ENCODE measurements at regions not wholly inside any gene's neighbourhood (a gene's known extent, or its start where the extent isn't known, plus 50 kb on each side); places are given as distances from the start of the nearest gene placed in this dataset.

- Histone ChIP-seq H3K4me3 (IDR thresholded peaks at IDR 0.05; ENCODE audit: insufficient read depth, low read depth, low read length) (no peak overlapping the region), H3K4me1 (ENCODE audit: low read depth, poor library complexity, severe bottlenecking) (no peaks in the 10 kb centered on the region), H3K4me2 (no peak overlapping the region), H3K9ac (no peak overlapping the region), H3K27me3 (ENCODE audit: insufficient read depth, low read depth) (no peaks in the 10 kb centered on the region), H4K20me1 (ENCODE audit: insufficient read depth) (no peaks in the 10 kb centered on the region), H3K79me2 (ENCODE audit: insufficient read depth, low read depth) (no peaks in the 10 kb centered on the region), H3K27ac (no peak overlapping the region), H2AFZ (ENCODE audit: low read depth) (no peak overlapping the region), H3K36me3 (ENCODE audit: insufficient read depth) (no peaks in the 10 kb centered on the region)
- no peak for TF ChIP-seq CTCF (conservative IDR thresholded peaks at IDR 0.05; ENCODE audit: low read depth, low read length)
Observed at GRCh38 chr5:147966326-147966725, 60.0 kb upstream of the C5orf46 start.

GRCh38 chr5:147965715-147966114 is 59.4 kb upstream of the C5orf46 start:
- H3K9ac ChIP-seq, result no peak overlapping the region
- no peaks in the 10 kb centered on the region for H3K79me2 ChIP-seq (ENCODE audit: insufficient read depth, low read depth)
- H3K27me3 ChIP-seq (ENCODE audit: insufficient read depth, low read depth), result no peaks in the 10 kb centered on the region
- no peak for TF ChIP-seq CTCF (conservative IDR thresholded peaks at IDR 0.05; ENCODE audit: low read depth, low read length)
- no peak overlapping the region for H2AFZ ChIP-seq (ENCODE audit: low read depth)
- H3K27ac ChIP-seq, result no peak overlapping the region
- no peak overlapping the region for H3K4me2 ChIP-seq
- no peaks in the 10 kb centered on the region for H3K4me1 ChIP-seq (ENCODE audit: low read depth, poor library complexity, severe bottlenecking)
- no peaks in the 10 kb centered on the region for H4K20me1 ChIP-seq (ENCODE audit: insufficient read depth)
- no peak overlapping the region for H3K4me3 ChIP-seq (IDR thresholded peaks at IDR 0.05; ENCODE audit: insufficient read depth, low read depth, low read length)
- no peaks in the 10 kb centered on the region for H3K36me3 ChIP-seq (ENCODE audit: insufficient read depth)

- Histone ChIP-seq H3K4me1 (ENCODE audit: low read depth, poor library complexity, severe bottlenecking) (no peaks in the 10 kb centered on the region), H3K27me3 (ENCODE audit: insufficient read depth, low read depth) (no peaks in the 10 kb centered on the region), H3K36me3 (ENCODE audit: insufficient read depth) (no peaks in the 10 kb centered on the region), H3K79me2 (ENCODE audit: insufficient read depth, low read depth) (no peaks in the 10 kb centered on the region), H3K9ac (no peak overlapping the region), H4K20me1 (ENCODE audit: insufficient read depth) (no peaks in the 10 kb centered on the region), H2AFZ (ENCODE audit: low read depth) (no peak overlapping the region), H3K27ac (no peak overlapping the region), H3K4me3 (IDR thresholded peaks at IDR 0.05; ENCODE audit: insufficient read depth, low read depth, low read length) (no peak overlapping the region), H3K4me2 (no peak overlapping the region)
- no peak for TF ChIP-seq CTCF (conservative IDR thresholded peaks at IDR 0.05; ENCODE audit: low read depth, low read length)
Observed at GRCh38 chr5:147963948-147964693, 57.8 kb upstream of the C5orf46 start.

- no peak overlapping the region for H3K9ac ChIP-seq
- H3K4me1 ChIP-seq (ENCODE audit: low read depth, poor library complexity, severe bottlenecking), result no peaks in the 10 kb centered on the region
- no peak overlapping the region for H3K4me3 ChIP-seq (IDR thresholded peaks at IDR 0.05; ENCODE audit: insufficient read depth, low read depth, low read length)
- H2AFZ ChIP-seq (ENCODE audit: low read depth), result no peak overlapping the region
- H3K79me2 ChIP-seq (ENCODE audit: insufficient read depth, low read depth), result no peaks in the 10 kb centered on the region
- H3K27ac ChIP-seq, result no peak overlapping the region
- H3K4me2 ChIP-seq, result no peak overlapping the region
- H3K27me3 ChIP-seq (ENCODE audit: insufficient read depth, low read depth), result no peaks in the 10 kb centered on the region
- no peaks in the 10 kb centered on the region for H3K36me3 ChIP-seq (ENCODE audit: insufficient read depth)
- TF ChIP-seq CTCF (conservative IDR thresholded peaks at IDR 0.05; ENCODE audit: low read depth, low read length), result no peak
- H4K20me1 ChIP-seq (ENCODE audit: insufficient read depth), result no peaks in the 10 kb centered on the region
Observed at GRCh38 chr5:147963436-147963835, 57.1 kb upstream of the C5orf46 start.

Data from KMS-11 (cell line).